Omental fat pad (tissue), 3 donors: ENCODE measurements at regions not wholly inside any gene's neighbourhood (a gene's known extent, or its start where the extent isn't known, plus 50 kb on each side); places are given as distances from the start of the nearest gene placed in this dataset.

Source experiments
- ATAC-seq: fragments of 150-250 bp; one replicate; pipeline ENCODE4 v1.9.1; 2016; ENCODE audit warnings: mild to moderate bottlenecking, moderate library complexity; ENCODE audit not compliant: low FRiP score
- DNase-seq: peaks from one replicate; pipeline ENCODE4 v3.0.0-alpha.2; 2019; ENCODE audit warnings: low spot score
- TF ChIP-seq, protein P1 (sequence below), 3 donors: fragments of 450-650 bp; IDR thresholded peaks; one replicate each; pipeline ENCODE4 v1.5.1; 2016 to 2017; ENCODE audit warnings: antibody characterized with exemption in 3 of 3, mild to moderate bottlenecking in 3 of 3, moderate library complexity in 2 of 3

DNA sequence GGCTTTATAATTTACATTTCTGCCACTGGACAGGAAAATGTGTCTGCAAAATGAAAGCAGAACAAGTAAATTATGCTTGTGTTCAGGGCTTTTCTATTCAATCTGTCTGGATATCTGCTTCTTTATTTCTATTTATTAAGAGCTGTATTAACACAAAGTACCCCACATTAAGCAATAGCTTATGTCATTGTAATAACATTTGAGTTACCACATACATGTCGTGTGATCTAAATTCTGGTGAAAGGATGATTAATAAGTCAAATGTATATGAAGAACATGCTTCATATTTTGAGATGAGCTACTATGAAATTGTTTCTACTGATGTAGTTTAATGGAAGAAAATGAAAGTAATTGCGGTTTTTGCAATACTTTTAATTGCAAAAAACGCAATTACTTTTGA, 238.2 kb downstream of the KCNJ2 start:
- DNase-seq (no peak), ATAC-seq (no peak)
- TF ChIP-seq, protein P1, sequence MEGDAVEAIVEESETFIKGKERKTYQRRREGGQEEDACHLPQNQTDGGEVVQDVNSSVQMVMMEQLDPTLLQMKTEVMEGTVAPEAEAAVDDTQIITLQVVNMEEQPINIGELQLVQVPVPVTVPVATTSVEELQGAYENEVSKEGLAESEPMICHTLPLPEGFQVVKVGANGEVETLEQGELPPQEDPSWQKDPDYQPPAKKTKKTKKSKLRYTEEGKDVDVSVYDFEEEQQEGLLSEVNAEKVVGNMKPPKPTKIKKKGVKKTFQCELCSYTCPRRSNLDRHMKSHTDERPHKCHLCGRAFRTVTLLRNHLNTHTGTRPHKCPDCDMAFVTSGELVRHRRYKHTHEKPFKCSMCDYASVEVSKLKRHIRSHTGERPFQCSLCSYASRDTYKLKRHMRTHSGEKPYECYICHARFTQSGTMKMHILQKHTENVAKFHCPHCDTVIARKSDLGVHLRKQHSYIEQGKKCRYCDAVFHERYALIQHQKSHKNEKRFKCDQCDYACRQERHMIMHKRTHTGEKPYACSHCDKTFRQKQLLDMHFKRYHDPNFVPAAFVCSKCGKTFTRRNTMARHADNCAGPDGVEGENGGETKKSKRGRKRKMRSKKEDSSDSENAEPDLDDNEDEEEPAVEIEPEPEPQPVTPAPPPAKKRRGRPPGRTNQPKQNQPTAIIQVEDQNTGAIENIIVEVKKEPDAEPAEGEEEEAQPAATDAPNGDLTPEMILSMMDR (IDR thresholded peaks at IDR 0.05): no peak

DNA sequence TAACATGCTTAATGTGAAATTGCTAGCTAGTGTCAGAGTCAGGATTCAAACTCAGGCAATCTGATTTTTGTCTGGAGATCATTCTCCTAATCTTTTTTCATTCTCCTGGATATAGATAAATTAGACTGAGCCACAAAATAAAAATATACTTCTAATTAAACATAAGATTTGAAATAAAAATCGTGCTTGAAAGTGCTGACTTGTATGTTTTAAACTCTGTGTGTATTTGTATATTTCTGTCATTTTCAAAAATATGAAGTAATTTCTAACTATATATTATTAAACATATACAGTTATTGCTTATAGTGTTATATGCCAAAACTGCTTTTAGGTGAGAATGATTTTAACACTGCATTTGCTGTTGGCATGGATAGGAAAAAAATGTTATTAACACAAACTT, 239.4 kb downstream of the KCNJ2 start:
- ATAC-seq: no peak
- no peak for DNase-seq
- TF ChIP-seq, protein P1 (IDR thresholded peaks at IDR 0.05): no peak

DNA sequence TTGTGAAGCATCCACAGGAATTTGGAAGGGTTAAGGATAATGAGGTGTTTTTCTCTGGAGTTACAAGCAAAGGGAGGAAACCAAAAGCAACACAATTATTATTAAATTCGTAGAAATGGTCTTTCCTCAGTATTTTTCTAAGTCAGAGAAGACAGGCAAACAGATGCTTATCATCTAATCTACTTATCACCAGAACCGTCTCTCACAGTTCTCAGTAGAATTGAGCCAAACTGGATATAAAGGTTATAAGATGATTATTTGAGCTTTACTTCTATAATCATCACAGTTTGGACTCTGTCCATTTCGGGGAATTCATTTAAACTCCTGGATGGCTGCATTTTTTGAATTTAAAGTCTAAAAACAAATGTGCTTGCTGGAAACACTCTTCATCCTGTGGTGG, 245.0 kb downstream of the KCNJ2 start:
- DNase-seq: no peak
- TF ChIP-seq, protein P1 (IDR thresholded peaks at IDR 0.05): no peak
- no peak for ATAC-seq

DNA sequence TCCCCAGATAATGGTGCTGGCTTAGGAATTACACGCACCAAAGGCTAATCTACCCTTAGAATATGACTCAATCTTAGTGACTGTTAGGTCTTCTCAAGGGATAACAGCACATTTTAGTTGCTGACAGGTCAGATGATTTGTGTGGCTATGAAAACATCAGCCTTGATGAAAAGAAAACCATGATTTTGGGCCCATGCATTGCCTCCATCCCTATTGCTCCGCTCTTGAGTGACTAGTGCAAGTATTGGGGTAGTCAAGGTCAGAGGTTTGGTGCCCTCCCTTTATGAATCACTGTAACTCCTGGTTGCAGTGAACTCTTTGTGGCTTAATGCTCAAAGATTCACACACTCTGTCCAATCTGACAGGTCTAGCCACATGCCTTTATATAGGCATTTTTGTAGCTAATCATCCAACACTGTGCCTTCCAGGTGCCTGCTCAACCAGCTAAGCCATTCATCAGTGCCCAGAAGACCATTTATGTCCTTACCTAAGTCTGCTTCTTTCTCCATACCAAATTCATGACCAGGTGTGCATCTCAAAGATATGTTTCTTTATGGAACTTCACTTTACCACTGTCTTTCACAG, 251.6 kb downstream of the KCNJ2 start:
- ATAC-seq (no peak), DNase-seq (no peak)
- TF ChIP-seq, protein P1 (IDR thresholded peaks at IDR 0.05): no peak

DNA sequence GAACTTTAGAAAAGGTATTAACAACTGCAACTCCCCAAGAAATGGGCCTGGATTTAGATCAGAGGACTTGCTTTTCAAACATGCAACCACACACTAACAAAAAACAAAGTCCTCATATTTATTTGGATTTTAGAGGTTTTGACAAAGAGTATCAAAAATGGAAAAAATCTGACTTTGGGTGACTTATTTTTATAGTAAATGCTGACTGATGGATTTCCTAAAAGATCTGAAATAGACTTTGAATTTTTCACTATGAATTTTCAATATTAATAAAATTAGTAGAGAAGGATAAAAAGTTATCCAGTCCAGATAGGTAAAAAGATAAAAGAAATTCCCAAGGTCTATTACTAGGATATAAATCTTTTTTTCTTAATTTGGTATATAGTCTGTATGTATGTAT, 253.5 kb downstream of the KCNJ2 start:
- ATAC-seq (no peak), DNase-seq (no peak)
- TF ChIP-seq, protein P1 (IDR thresholded peaks at IDR 0.05): no peak

DNA sequence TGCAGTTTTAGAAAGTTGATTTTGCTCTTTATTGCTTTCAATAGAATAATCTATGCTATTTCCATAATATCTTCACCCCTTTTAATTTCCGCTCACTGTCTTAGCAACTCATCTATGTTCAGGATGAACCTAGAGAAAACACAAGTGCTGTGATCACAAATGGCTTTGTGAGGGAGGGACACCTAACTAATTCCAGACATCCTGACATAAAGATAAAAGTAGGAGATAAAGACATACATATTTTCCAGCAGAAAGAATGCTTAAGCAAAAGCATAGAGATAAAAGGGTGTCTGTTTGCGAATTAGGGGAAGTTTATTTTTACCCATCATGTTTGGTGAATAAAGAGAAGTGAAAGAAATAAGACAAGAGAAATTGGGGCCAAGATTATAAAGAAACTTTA, 254.2 kb downstream of the KCNJ2 start:
- DNase-seq: no peak
- TF ChIP-seq, protein P1 (IDR thresholded peaks at IDR 0.05): no peak
- ATAC-seq: no peak

DNA sequence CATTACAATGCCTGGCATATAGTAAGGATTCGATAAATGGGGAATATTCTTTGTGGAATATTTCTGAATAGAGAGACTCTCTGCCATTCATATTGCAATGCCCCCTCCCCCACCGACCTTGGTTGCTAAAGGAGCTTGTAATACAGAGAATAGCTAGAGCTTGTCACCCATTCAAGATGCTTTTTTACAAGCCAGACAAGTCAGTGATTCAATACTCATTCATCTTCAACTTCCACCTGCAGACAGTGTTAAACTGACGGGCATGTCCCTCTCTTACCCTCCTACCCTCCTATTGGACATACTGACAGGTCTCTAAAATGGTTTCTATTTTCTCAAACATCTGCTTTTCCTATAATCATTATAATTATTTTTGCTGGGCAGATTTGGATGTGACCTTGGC, 257.4 kb downstream of the KCNJ2 start:
- no peak for DNase-seq
- no peak for ATAC-seq
- TF ChIP-seq, protein P1 (IDR thresholded peaks at IDR 0.05): no peak
